ENCODE measurements at regions not wholly inside any gene's neighbourhood (a gene's known extent, or its start where the extent isn't known, plus 50 kb on each side); places are given as distances from the start of the nearest gene placed in this dataset.

DNA sequence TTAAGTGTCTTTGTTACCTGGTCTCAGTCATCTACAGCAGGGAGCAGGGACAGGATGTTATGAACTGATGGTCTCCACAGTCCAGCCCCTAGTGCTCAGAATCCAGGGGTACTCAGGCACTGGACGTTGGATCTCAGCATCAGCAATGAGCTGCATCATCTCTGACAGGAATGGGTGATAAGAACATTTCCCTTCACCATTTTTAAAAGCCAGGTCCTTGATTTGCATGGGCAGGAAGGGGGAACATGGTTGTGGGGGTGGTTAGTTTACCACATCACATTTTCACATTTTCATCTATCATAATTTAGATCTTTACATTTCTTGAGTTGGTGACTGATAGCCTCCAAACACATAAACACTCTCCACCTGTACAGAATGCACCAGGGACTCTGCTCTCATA lies 427.8 kb upstream of the NPVF start:
- Histone ChIP-seq H3K4me1 (ENCODE audit: insufficient read depth, low read length) (no peaks in the 10 kb centered on the region), H4K20me1 (ENCODE audit: insufficient read depth, low read length) (no peaks in the 10 kb centered on the region), H3K79me2 (ENCODE audit: insufficient read depth, low read length) (no peaks in the 10 kb centered on the region), H3K27ac (ENCODE audit: low read depth, low read length) (no peak overlapping the region), H2AFZ (ENCODE audit: low read depth, low read length) (no peak overlapping the region), H3K27me3 (ENCODE audit: insufficient read depth, low read length) (no peaks in the 10 kb centered on the region), H3K9ac (ENCODE audit: low read length) (no peak overlapping the region), H3K9me3 (ENCODE audit: insufficient read depth, low read depth, low read length) (no peaks in the 10 kb centered on the region), H3K4me3 (ENCODE audit: insufficient read depth, low read depth, low read length) (no peak overlapping the region), H3K36me3 (ENCODE audit: insufficient read depth, low read length) (no peaks in the 10 kb centered on the region), H3K4me2 (ENCODE audit: low read length) (no peak overlapping the region)
- TF ChIP-seq CTCF (IDR thresholded peaks at IDR 0.05; ENCODE audit: insufficient read depth, low read depth, low read length) (no peak), EZH2 (IDR thresholded peaks at IDR 0.05; ENCODE audit: insufficient read depth, low read length) (no peak)
- no peaks in the 10 kb centered on the region for H3K36me3 Mint-ChIP-seq (ENCODE audit: low read depth, unreplicated experiment)
- H3K27ac Mint-ChIP-seq (ENCODE audit: unreplicated experiment) = no peak overlapping the region
- H3K9me3 Mint-ChIP-seq (ENCODE audit: unreplicated experiment) = no peaks in the 10 kb centered on the region
- H3K4me1 Mint-ChIP-seq (ENCODE audit: low read depth, unreplicated experiment) = no peaks in the 10 kb centered on the region
- FAIRE-seq (no peak), DNase-seq (ENCODE audit: low read depth) (no peak)
- no peak overlapping the region for H3K4me3 Mint-ChIP-seq (ENCODE audit: unreplicated experiment)
- H3K27me3 Mint-ChIP-seq (ENCODE audit: low read depth, unreplicated experiment) = peaks cover 5% of the 10 kb centered on the region

DNA sequence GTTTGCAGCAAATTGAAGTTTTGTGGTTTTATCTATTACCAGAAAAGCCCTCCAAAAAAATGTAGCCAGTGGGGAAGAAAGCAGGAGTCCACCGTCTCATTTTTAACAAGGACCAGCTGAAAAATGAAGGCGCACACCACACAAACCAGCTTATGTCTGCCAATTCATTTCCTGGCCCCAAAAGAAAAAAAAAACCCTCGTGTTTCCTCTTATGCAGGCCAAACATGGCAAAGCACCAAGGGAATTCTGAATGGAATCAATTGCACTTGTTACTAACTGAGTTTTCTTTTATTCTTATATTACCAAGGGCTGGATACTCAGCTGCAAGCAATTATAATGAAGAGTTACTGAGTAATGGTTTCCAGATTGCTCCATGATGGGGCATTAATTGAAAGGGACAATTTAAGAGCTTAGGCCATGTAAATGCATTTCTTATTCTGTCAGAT lies 428.3 kb upstream of the NPVF start:
- Histone ChIP-seq H2AFZ (ENCODE audit: low read depth, low read length) (no peak overlapping the region), H4K20me1 (ENCODE audit: insufficient read depth, low read length) (no peaks in the 10 kb centered on the region), H3K27me3 (ENCODE audit: insufficient read depth, low read length) (no peaks in the 10 kb centered on the region), H3K9ac (ENCODE audit: low read length) (no peak overlapping the region), H3K79me2 (ENCODE audit: insufficient read depth, low read length) (no peaks in the 10 kb centered on the region), H3K27ac (ENCODE audit: low read depth, low read length) (no peak overlapping the region), H3K4me2 (ENCODE audit: low read length) (no peak overlapping the region), H3K9me3 (ENCODE audit: insufficient read depth, low read depth, low read length) (no peaks in the 10 kb centered on the region), H3K4me3 (ENCODE audit: insufficient read depth, low read depth, low read length) (no peak overlapping the region), H3K36me3 (ENCODE audit: insufficient read depth, low read length) (no peaks in the 10 kb centered on the region), H3K4me1 (ENCODE audit: insufficient read depth, low read length) (no peaks in the 10 kb centered on the region)
- no peak for DNase-seq (ENCODE audit: low read depth)
- Mint-ChIP-seq H3K4me3 (ENCODE audit: unreplicated experiment) (no peak overlapping the region), H3K4me1 (ENCODE audit: low read depth, unreplicated experiment) (no peaks in the 10 kb centered on the region), H3K27me3 (ENCODE audit: low read depth, unreplicated experiment) (peaks cover 5% of the 10 kb centered on the region), H3K36me3 (ENCODE audit: low read depth, unreplicated experiment) (no peaks in the 10 kb centered on the region), H3K9me3 (ENCODE audit: unreplicated experiment) (no peaks in the 10 kb centered on the region), H3K27ac (ENCODE audit: unreplicated experiment) (no peak overlapping the region)
- no peak for TF ChIP-seq EZH2 (IDR thresholded peaks at IDR 0.05; ENCODE audit: insufficient read depth, low read length)
- no peak for TF ChIP-seq CTCF (IDR thresholded peaks at IDR 0.05; ENCODE audit: insufficient read depth, low read depth, low read length)
- no peak for FAIRE-seq

- Mint-ChIP-seq H3K27ac (ENCODE audit: unreplicated experiment) (no peak overlapping the region), H3K27me3 (ENCODE audit: low read depth, unreplicated experiment) (peaks cover 7% of the 10 kb centered on the region)
- FAIRE-seq = no peak
Measured at GRCh38 chr7:25658375-25658774, 430.1 kb upstream of the NPVF start.

More at GRCh38 chr7:25658375-25658774, 430.1 kb upstream of the NPVF start:
- DNase-seq (ENCODE audit: low read depth) = no peak
- TF ChIP-seq CTCF (IDR thresholded peaks at IDR 0.05; ENCODE audit: insufficient read depth, low read depth, low read length) (no peak), EZH2 (IDR thresholded peaks at IDR 0.05; ENCODE audit: insufficient read depth, low read length) (no peak)
- no peaks in the 10 kb centered on the region for H3K36me3 ChIP-seq (ENCODE audit: insufficient read depth, low read length)
- no peaks in the 10 kb centered on the region for H3K79me2 ChIP-seq (ENCODE audit: insufficient read depth, low read length)
- no peak overlapping the region for H3K9ac ChIP-seq (ENCODE audit: low read length)
- H4K20me1 ChIP-seq (ENCODE audit: insufficient read depth, low read length) = no peaks in the 10 kb centered on the region
- H3K4me3 Mint-ChIP-seq (ENCODE audit: unreplicated experiment) = no peak overlapping the region
- H3K9me3 ChIP-seq (ENCODE audit: insufficient read depth, low read depth, low read length) = no peaks in the 10 kb centered on the region
- H2AFZ ChIP-seq (ENCODE audit: low read depth, low read length) = no peak overlapping the region
- H3K27ac ChIP-seq (ENCODE audit: low read depth, low read length) = no peak overlapping the region
- no peaks in the 10 kb centered on the region for H3K4me1 ChIP-seq (ENCODE audit: insufficient read depth, low read length)
- no peak overlapping the region for H3K4me3 ChIP-seq (ENCODE audit: insufficient read depth, low read depth, low read length)
- no peaks in the 10 kb centered on the region for H3K9me3 Mint-ChIP-seq (ENCODE audit: unreplicated experiment)
- H3K27me3 ChIP-seq (ENCODE audit: insufficient read depth, low read length) = no peaks in the 10 kb centered on the region
- peaks cover 2% of the 10 kb centered on the region for H3K36me3 Mint-ChIP-seq (ENCODE audit: low read depth, unreplicated experiment)
- no peaks in the 10 kb centered on the region for H3K4me1 Mint-ChIP-seq (ENCODE audit: low read depth, unreplicated experiment)
- H3K4me2 ChIP-seq (ENCODE audit: low read length) = no peak overlapping the region

All from astrocyte (in vitro differentiated cells and primary cell).